NT2/D1 (cell line): ENCODE measurements at regions not wholly inside any gene's neighbourhood (a gene's known extent, or its start where the extent isn't known, plus 50 kb on each side); places are given as distances from the start of the nearest gene placed in this dataset.

Source experiments
- SUZ12 ChIP-seq: IDR thresholded peaks from 2 replicates; pipeline ENCODE4 v1.6.1; 2011; ENCODE audit not compliant: insufficient read length, insufficient read depth; ENCODE audit errors: extremely low read depth
- YY1 ChIP-seq: IDR thresholded peaks from 2 replicates; pipeline ENCODE4 v1.6.1; 2011; ENCODE audit not compliant: insufficient read length, insufficient read depth
- ZNF274 ChIP-seq: IDR thresholded peaks from 2 replicates; pipeline ENCODE4 v1.6.1; 2011; ENCODE audit warnings: mild to moderate bottlenecking, low read depth, low read length

- TF ChIP-seq ZNF274 = no peak
- TF ChIP-seq YY1 = no peak
- TF ChIP-seq SUZ12 = no peak
Measured at GRCh38 chr1:234837713-234838112, 227.7 kb upstream of the IRF2BP2 start.
